Liver (tissue), 3 donors: ENCODE measurements at regions not wholly inside any gene's neighbourhood (a gene's known extent, or its start where the extent isn't known, plus 50 kb on each side); places are given as distances from the start of the nearest gene placed in this dataset.

Experiments used
- CTCF ChIP-seq: fragments of 150-350 bp; IDR thresholded peaks from 2 replicates; pipeline ENCODE4 v1.5.1; 2017; ENCODE audit warnings: improper control_type of control experiment, low read depth, low read length; ENCODE audit not compliant: missing input control
- EGR1 ChIP-seq, 2 donors: IDR thresholded peaks; 2 replicates each; pipeline ENCODE4 v1.6.1; 2016 to 2018; ENCODE audit warnings: antibody characterized with exemption in 2 of 2, low read depth in 2 of 2
- NR2F2 ChIP-seq: IDR thresholded peaks from 2 replicates; pipeline ENCODE4 v1.6.1; 2016; ENCODE audit warnings: antibody characterized with exemption
- RAD21 ChIP-seq, 2 donors: IDR thresholded peaks; 2 replicates each; pipeline ENCODE4 v1.6.1; 2016; ENCODE audit warnings: antibody characterized with exemption in 2 of 2, mild to moderate bottlenecking in 2 of 2
- REST ChIP-seq: IDR thresholded peaks from 2 replicates; pipeline ENCODE4 v1.6.1; 2016; ENCODE audit warnings: antibody characterized with exemption, mild to moderate bottlenecking
- RXRA ChIP-seq, 2 donors: IDR thresholded peaks; 2 replicates each; pipeline ENCODE4 v1.6.1; 2017 to 2018; ENCODE audit warnings: antibody characterized with exemption in 2 of 2, mild to moderate bottlenecking in 1 of 2
- SP1 ChIP-seq: IDR thresholded peaks from 2 replicates; pipeline ENCODE4 v1.6.1; 2018; ENCODE audit warnings: antibody characterized with exemption, mild to moderate bottlenecking
- TAF1 ChIP-seq: conservative IDR thresholded peaks from 2 replicates; pipeline ENCODE4 v1.6.1; 2016; ENCODE audit warnings: antibody characterized with exemption, mild to moderate bottlenecking
- YY1 ChIP-seq: IDR thresholded peaks from 2 replicates; pipeline ENCODE4 v1.6.1; 2016; ENCODE audit warnings: antibody characterized with exemption, mild to moderate bottlenecking
- TF ChIP-seq, protein P1 (sequence below): IDR thresholded peaks from 2 replicates; pipeline ENCODE4 v1.6.1; 2016; ENCODE audit warnings: antibody characterized with exemption
- TF ChIP-seq, protein P2 (sequence below): IDR thresholded peaks from 2 replicates; pipeline ENCODE4 v1.6.1; 2016; ENCODE audit warnings: antibody characterized with exemption
- donor health status: healthy.
- donor health status: healthy.

- TF ChIP-seq SP1 (no peak), CTCF (no peak), TAF1 (no peak), YY1 (no peak), EGR1 (IDR thresholded peaks at IDR 0.05; ENCODE audit: low read depth in 2 of 2) (no peak), RAD21 (IDR thresholded peaks at IDR 0.05) (no peak), NR2F2 (no peak), REST (no peak), RXRA (IDR thresholded peaks at IDR 0.05) (no peak)
- TF ChIP-seq, protein P1, sequence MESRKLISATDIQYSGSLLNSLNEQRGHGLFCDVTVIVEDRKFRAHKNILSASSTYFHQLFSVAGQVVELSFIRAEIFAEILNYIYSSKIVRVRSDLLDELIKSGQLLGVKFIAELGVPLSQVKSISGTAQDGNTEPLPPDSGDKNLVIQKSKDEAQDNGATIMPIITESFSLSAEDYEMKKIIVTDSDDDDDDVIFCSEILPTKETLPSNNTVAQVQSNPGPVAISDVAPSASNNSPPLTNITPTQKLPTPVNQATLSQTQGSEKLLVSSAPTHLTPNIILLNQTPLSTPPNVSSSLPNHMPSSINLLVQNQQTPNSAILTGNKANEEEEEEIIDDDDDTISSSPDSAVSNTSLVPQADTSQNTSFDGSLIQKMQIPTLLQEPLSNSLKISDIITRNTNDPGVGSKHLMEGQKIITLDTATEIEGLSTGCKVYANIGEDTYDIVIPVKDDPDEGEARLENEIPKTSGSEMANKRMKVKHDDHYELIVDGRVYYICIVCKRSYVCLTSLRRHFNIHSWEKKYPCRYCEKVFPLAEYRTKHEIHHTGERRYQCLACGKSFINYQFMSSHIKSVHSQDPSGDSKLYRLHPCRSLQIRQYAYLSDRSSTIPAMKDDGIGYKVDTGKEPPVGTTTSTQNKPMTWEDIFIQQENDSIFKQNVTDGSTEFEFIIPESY = no peak
- TF ChIP-seq, protein P2, sequence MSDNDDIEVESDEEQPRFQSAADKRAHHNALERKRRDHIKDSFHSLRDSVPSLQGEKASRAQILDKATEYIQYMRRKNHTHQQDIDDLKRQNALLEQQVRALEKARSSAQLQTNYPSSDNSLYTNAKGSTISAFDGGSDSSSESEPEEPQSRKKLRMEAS = no peak
Measured at GRCh38 chr7:142614116-142614515, 135.2 kb upstream of the PRSS1 start.
